HG03469 (cell line): ENCODE measurements at regions not wholly inside any gene's neighbourhood (a gene's known extent, or its start where the extent isn't known, plus 50 kb on each side); places are given as distances from the start of the nearest gene placed in this dataset.
"Not testable (repeated sequence)": the region's sequence is repeated elsewhere in the genome, so short reads cannot be mapped to it uniquely, and the experiment has no call there.

ENCODE experiments used
- ATAC-seq: cut with Tn5 transposase; IDR thresholded peaks from one replicate; pipeline ENCODE4 v1.9.1; 2021; ENCODE audit warnings: mild to moderate bottlenecking, moderate library complexity, moderate number of reproducible peaks; ENCODE audit not compliant: unreplicated experiment

DNA sequence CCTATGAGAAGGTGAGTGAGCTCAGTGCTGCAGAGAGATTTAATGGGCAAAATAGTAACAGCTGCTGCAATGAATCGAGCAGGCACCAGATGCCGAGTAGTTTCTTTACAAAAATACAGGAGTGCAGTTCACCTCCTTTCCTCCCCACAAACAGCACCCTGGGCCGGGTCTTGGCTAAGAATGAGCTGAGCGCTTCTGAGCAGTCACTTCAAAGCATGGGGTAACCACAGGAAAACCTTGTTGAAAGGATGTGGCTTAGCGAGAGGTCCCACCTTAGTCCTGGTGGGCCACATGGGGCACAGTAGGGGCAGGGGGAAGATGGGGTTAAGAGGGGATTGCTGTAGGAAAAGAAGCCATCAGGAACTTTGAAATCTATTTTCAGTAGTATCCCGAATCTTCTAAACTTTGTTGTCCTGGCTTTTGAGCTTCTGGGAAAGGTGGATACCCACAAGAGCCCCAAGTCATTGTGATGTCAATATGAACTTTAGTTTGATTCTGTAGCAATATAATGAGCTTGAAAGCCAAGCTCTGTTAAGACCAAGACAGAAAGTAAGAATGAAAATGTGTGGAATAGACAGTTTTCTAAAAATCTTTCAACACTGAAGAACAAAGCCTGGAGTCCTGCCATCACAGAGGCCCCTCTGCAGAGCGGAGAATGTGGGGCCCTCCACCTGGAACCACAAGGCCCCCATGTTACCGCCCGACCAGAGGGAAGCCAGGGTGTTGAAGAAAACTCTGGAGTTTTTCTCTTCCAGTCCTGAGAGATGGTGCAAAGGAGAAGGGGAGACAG, 101.0 kb upstream of the ZNF236 start:
- no peak for ATAC-seq

GRCh38 chr18:76720683-76721082, 101.7 kb upstream of the ZNF236 start:
- no peak for ATAC-seq

- ATAC-seq = no peak
Measured at GRCh38 chr18:76715012-76715610, 107.2 kb upstream of the ZNF236 start.

- ATAC-seq = no peak
Measured at GRCh38 chr18:76713432-76713831, 108.9 kb upstream of the ZNF236 start.

- no peak for ATAC-seq
Measured at GRCh38 chr18:76712511-76713140, 109.7 kb upstream of the ZNF236 start.

DNA sequence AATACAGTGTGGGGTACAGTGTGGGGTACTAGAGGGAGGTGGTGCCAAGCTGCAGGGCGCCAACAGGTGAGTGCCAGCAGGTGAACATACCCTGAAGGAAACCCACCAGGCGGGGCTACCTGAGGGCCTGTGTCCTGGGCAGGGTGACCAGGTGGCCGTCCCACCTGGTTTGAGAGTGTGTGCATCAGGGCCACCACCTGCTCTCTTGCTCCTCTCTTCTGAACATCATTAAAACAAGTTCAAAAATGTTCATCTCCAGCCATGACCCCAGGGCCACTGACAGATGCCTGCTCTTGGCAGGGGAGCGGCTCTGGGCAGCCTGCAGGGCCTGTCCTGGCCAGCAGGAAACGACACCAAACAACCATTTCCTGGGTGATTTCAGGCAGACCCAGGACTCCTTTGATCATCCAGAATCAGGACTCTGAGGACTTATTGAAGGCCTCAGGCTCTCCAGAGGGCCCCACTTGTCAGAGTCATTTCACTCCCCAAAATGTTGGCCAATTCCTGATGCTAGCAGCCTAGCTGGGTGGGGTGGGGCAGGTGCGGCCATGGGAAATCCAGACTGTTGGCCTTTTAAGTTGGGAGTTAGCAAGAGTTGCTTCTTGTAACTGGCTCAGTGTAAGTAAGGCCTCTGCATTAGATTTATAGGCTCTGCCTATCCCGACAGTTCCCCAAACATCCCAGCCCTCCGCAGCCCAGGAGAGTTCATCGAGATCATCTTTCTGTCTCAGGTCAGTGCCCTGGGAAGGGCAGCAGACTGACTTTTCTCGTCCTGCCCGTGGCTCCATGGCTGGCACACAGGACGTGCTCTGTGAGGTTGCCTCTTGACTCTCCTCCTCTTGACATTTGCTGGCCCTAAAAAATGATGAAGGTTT, 111.5 kb upstream of the ZNF236 start:
- ATAC-seq = no peak

DNA sequence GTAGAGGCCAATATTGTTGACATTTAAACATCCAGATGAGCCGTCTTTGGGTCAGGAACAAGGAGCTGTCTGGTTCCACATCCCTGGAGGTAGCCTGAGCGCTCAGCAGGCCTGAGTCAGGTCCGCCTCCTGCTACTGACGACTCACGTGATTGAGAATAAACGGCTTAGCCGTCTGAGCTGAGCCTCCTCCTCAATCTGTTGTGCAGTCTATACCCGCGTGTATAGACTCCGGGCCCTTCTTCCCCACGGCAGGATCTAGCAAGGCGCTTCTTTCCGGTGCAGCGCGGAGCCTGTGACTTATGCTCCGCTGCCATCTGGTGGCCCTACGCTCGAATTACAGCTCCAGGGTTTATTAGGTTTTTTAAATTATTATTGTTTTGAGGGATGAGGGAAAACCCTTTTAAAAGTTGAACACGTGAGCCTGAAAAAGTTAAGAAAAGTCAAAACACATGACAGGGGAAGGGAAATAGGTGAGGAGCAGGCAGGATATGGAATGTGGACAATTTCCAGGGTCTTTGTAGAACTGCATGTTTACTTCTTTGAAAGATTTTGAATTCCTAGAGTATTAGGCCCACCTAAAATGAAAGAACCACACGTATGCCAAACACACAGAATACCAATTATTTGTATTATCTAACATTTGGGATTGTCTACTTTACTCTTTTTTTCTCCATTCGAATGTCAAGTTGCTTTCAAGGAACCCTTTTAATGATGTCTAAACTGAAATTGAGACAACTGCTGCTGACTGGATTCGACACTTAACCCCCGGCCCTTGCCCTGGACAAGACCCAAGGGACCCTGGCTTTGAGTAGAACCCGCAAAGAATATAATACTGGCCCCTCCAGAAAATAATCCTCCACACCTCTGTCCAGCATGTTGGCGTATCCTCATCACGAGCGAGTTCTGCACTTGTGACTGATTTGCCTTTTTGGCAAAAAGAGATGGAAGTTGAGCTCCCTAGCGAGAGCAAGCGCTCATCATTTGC, 112.4 kb upstream of the ZNF236 start:
- ATAC-seq = peak; percentile 79

DNA sequence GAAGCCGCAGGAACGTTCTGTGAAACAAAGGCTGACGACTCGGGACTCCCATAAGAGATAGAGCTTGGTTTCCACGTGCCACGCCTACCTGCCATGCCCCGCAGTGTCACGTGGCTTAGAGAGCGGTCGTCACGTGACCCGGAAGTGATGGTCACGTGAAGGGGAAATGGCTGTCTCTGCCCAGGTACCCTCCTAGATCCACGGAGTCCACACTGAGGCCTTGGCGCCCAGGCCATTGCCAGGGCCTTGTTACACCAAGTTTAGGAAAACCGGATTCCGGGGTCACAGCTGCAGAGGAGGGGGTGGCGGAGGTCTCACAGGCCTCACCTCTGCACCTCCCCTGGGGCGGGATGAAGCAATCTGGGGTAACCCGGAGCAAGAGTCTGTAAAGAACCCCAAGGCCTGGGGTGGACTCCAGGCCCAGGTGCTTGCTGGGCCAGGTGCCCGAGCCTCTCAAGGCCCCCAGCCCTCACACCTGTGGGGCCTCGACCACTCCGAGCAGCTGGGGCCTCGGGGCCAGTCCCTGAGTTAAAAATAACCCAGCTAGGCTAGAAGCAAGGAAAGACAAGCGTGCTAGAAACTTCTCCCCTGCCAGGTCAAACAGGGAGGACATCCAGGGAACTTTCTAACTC, 113.5 kb upstream of the ZNF236 start:
- no peak for ATAC-seq

- no peak for ATAC-seq
Measured at GRCh38 chr18:76708071-76708721, 114.2 kb upstream of the ZNF236 start.

- ATAC-seq = no peak
Measured at GRCh38 chr18:76707534-76707933, 114.8 kb upstream of the ZNF236 start.

- not testable (repeated sequence) for ATAC-seq
Measured at GRCh38 chr18:76704589-76704988, 117.8 kb upstream of the ZNF236 start.

GRCh38 chr18:76699923-76700322, 122.4 kb upstream of the ZNF236 start:
- ATAC-seq = no peak

GRCh38 chr18:76697441-76697901, 124.9 kb upstream of the ZNF236 start:
- ATAC-seq = no peak

DNA sequence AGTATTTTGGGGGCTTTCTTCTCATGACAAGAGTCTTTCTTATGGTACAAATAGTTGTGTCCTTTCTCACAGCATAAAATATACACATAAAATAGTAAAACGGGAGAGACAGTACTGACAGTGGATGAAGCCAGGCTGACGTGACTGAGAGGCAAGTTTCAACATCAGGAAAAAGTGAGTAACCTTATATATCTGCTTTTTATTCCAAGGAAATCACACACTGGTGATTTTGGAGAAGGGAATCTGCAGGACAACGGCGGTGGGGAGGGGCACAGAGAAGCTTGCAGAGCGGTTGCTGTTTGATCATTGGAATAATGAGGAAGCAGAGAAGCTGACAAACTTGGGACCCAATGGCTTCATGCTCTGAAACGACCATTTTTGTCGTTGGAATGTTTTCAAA, 130.6 kb upstream of the ZNF236 start:
- ATAC-seq = no peak

GRCh38 chr18:76689646-76690264, 132.6 kb upstream of the ZNF236 start:
- ATAC-seq = no peak

GRCh38 chr18:76688724-76689472, 133.5 kb upstream of the ZNF236 start:
- no peak for ATAC-seq

DNA sequence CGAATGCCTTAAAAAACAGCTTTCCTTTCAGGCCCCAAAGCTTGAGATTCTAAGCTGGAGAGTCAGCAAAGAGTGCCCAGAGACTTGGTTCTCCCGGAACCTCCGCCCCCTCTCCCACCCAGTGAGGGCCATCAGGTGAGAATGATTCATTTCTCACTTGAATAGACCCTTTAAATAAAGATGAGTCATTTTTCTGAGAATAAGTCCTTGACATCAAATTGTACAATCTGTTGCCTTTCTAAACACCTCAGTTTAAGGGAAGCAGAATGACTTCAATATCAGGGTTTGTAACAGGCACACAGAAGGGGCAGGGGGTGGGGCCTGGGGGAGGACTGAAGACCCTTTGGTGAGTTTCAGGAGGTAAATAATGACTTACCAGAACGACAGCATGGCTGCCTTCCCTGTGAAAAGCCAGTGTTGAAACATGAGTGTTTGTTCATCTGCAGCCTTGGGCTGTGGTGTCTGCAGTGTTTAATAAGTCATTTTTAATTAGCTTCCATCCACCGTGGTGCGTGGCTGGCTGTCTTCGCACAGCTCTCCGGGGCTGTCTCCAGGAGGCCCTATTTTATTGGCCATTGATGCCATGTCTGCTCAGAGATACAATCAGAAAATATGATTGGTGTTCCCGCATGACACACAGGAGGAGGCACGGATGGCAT, 134.9 kb upstream of the ZNF236 start:
- peak; percentile 41 for ATAC-seq
